Stimulated activated CD4-positive, alpha-beta T cell treated with anti-CD3 and anti-CD28 coated beads, TNF-alpha, amount 100 ng/mL, for 48 hours (primary cell): ENCODE measurements at regions not wholly inside any gene's neighbourhood (a gene's known extent, or its start where the extent isn't known, plus 50 kb on each side); places are given as distances from the start of the nearest gene placed in this dataset.
"Not testable (repeated sequence)": the region's sequence is repeated elsewhere in the genome, so short reads cannot be mapped to it uniquely, and the experiment has no call there.

Source experiments
- DNase-seq, 3 donors: peaks; one replicate each; pipeline ENCODE4 v3.0.0-alpha.2; 2020; ENCODE audit warnings: low read depth in 3 of 3

DNA sequence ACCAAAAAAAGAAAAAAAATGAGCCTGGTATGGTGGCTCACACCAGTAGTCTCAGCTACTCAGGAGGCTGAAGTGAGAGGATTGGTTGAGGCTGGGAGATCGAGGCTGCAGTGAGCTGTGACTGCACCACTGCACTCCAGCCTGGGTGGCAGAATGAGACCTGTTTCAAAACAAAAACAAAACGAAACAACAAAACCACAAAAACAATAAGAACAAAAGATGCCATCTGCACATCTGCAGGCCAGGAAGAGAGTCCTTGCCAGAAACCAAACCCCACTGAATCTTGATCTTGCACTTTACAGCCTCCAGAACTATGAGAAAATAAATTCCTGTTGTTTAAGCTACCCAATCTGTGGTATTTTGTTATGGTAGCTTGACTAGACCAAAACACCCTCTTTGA, 207.7 kb downstream of the YTHDC2 start:
- no peak for DNase-seq

DNA sequence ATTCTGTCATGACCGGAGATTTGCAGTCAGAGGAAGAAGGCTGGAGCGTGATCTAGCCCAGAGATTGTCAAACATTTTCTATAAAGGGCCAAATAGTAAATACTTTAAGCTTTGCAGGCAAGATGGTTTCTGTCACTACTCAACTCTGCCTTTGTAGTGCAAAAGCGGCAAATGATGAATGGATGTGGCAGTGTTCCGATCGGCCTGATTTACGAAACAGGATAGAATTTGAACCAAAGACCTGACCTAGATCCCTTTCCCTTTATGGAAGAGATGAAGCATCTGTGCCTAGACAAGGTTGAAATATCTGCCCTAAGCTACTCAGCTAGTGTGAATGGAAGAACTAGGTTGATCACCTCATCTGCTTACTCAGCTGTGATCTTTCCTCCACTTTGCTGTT, 209.5 kb downstream of the YTHDC2 start:
- no peak for DNase-seq

DNA sequence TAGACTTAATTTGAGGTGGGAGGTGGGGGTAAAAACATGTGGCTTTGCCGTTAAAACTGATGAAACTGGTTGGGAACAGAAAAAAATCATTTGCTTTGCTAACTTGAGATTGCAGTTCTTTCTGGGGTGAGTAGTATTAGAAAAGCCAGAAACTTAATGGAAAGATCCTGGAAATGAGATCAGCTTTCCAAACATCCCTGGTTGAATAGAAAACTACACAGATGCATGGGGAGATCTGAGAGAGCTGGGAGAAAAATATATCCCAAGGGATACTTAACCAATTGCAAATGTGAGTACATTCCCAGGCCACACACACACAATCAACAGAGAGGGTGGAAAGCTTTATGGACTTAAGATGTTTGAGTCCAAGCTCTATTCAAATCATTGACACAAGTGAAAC, 222.3 kb downstream of the YTHDC2 start:
- no peak for DNase-seq

GRCh38 chr5:113742176-113742575, 228.7 kb downstream of the YTHDC2 start:
- DNase-seq = no peak

DNA sequence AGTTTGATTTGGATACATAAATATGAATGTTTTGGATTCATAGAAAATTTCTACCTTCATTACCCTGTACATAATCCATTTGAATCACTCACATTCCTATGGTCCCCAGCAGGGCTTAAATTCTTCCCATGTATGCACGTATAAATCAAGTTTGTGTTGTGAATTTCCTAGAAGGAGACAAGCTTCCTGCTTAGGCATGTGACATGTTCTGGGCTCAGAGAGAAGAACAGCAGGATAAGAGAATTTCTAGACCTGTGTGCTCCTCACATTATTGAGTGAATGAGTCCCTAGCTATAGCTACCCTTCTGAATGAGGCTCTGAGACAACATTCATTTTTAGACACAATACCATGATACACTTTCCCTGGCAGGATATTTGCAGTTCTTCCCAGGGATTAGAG, 229.1 kb downstream of the YTHDC2 start:
- DNase-seq = no peak

- no peak for DNase-seq
These were observed 234.9 kb downstream of the YTHDC2 start for GRCh38 chr5:113748403-113748802.

- DNase-seq = no peak
These were observed 235.8 kb downstream of the YTHDC2 start for GRCh38 chr5:113749334-113749733.

DNA sequence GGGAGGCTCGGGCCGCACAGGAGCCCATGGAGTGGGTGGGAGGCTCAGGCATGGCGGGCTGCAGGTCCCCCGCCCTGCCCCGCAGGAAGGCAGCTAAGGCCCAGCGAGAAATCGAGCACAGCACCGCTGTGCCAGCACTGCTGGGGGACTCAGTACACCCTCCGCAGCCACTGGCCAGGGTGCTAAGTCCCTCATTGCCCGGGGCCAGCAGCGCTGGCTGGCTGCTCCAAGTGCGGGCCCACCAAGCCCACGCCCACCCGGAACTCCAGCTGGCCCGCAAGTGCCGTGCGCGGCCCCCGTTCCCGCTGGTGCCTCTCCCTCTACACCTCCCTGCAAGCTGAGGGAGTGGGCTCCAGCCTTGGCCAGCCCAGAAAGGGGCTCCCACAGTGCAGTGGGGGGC, 239.7 kb downstream of the YTHDC2 start:
- DNase-seq = not testable (repeated sequence)

- DNase-seq = no peak
These were observed 242.0 kb downstream of the YTHDC2 start for GRCh38 chr5:113755516-113755915.

- no peak for DNase-seq
These were observed 244.0 kb downstream of the YTHDC2 start for GRCh38 chr5:113757508-113757907.

GRCh38 chr5:113759505-113759904, 246.0 kb downstream of the YTHDC2 start:
- no peak for DNase-seq

GRCh38 chr5:113760486-113760885, 247.0 kb downstream of the YTHDC2 start:
- DNase-seq = no peak

- no peak for DNase-seq
These were observed 248.1 kb downstream of the YTHDC2 start for GRCh38 chr5:113761594-113761993.

GRCh38 chr5:113764382-113764781, 250.9 kb downstream of the YTHDC2 start:
- DNase-seq = no peak

- not testable (repeated sequence) for DNase-seq
These were observed 253.3 kb downstream of the YTHDC2 start for GRCh38 chr5:113766827-113767226.

GRCh38 chr5:113770648-113771047, 257.2 kb downstream of the YTHDC2 start:
- no peak for DNase-seq

DNA sequence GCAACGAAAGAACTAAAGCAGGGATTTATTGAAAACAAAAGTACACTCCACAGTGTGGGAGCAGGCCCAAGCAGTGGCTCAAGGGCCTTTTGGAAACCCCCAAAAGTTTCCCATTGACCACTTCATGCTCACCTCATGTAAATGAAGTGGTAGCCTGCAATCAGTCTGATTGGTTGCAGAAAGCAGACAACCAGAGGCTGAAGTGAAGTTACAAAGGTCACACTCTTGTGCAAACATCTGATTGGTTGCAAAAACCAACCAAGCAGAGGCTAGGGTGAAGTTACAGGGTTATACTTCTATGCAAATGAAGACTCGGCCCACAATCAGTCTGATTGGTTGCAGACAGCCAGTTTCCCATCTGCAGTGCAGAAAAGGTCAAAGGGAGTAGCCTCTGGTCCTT, 258.0 kb downstream of the YTHDC2 start:
- DNase-seq = no peak

DNA sequence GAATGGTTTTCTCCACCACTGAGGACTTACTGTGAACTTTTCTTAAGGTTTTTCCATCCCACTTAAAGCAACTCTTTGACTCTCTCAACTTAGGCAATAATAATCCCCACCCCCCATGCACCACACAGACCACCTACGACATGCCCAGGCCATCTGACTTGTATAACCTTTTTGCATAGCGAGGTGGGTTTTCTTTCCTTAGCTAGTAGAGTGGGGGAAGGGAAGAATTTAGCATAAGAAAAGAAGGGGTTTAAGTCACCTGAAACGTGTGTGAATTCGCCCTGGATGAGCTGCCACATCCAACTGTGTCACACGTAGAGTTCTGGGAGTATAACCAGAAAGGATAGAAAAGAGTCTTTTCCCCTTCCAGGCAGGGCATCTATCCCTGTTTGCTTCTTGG, 262.7 kb downstream of the YTHDC2 start:
- no peak for DNase-seq

DNA sequence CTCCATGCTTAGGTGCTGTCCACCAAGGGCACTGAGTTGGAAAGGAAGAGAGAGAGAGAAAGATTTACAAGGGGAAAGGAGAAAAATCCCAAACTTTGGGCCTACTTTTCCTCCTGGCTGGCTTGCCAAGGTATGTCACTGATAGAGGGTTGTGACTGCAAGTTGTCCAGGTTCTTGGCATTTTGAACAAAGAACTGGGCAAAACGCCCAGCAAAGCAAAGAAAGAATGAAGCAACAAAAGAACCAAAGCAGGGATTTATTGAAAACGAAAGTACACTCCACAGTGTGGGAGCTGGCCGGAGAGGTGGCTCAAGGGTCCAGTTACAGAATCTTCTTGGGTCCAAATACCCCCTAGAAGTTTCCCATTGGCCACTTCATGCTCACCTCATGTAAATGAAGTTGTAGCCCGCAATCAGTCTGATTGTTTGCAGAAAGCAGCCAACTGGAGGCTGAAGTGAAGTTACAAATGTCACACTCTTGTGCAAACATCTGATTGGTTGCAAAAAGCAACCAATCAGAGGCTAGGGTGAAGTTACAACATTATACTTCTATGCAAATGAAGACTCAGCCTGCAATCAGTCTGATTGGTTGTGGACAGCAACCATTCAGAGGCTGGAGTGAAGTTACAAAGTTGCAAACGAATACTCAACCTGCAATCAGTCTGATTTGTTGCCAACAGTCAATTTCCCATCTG, 263.5 kb downstream of the YTHDC2 start:
- no peak for DNase-seq

- no peak for DNase-seq
These were observed 264.7 kb downstream of the YTHDC2 start for GRCh38 chr5:113778147-113778546.

DNA sequence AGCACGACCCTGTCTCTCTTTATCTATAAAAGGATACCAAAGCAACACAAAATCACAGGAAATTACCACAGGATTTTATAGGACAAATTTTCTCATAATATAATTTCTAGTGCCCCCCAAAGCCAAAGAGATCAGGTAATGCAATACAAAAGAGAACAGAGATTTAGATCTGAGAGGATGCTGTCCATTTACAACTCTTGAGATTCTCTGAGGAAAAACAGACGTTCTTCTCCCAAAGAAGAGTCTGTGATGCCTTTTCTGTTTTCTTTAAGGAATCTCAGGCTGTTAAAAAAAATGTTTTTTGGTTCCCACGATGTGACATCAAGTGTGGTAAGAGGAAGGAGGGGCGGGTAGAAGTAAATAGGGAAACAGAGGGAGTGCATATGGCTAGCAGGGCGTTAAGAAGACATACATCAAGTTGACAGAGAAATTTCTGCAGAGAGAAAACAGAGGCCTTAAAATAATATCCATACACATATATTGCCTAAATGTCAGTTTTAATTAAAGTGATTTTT, 274.7 kb downstream of the YTHDC2 start:
- DNase-seq = no peak

- no peak for DNase-seq
These were observed 276.3 kb downstream of the YTHDC2 start for GRCh38 chr5:113789769-113790168.

DNA sequence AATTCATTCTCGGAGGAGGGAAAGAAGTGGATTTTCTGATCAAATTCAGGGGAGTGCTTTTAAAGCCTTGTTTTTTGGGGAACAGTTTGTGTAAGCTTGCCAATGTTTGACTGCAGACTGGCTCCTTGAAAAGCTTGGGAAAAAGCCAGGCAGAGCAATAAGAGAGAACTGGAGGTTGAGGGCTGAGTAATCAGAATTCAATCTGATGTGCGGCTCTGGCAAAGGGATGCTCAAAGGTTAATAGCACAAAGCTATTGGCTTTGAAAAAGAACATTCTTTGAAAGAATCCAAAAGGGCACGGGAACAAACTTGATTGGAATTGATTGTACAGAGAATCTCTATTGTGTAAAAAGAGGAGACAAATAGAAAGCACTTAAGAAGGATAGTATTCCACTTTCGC, 279.3 kb downstream of the YTHDC2 start:
- DNase-seq = no peak

DNA sequence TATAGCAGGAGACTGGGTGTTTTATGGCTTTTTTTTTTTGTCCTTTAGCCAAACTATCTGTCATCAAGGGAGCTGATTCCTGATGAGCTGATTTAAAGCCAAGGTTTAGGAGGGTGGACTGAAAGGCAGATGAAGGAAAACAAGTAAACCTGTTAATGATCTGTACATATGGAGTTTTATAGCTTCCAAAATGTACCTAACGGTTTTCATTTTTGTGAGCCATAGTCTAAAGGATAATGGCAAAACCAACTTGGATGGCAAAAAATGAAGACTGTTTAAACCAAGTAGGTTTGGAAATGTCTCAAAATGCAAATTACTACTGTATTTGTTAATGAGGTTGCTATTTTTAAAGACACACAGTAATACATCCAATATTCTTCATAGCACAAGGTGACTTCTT, 281.5 kb downstream of the YTHDC2 start:
- DNase-seq = no peak
